BJ (cell line): ENCODE measurements at regions not wholly inside any gene's neighbourhood (a gene's known extent, or its start where the extent isn't known, plus 50 kb on each side); places are given as distances from the start of the nearest gene placed in this dataset.

ENCODE experiments used
- CTCF ChIA-PET: fragments of 350-600 bp; formaldehyde crosslinking; extraction: SDS; loops from one replicate; lab custom pipeline; 2021; ENCODE audit warnings: antibody characterized with exemption, inconsistent platforms; lab: Yijun Ruan, JAX
- POLR2A ChIA-PET: fragments of 300-600 bp; sonication (Branson Sonifier 250); formaldehyde crosslinking; extraction: SDS; loops from one replicate; lab custom pipeline; 2021; ENCODE audit warnings: antibody characterized with exemption; lab: Charles Lee
- DNase-seq: peaks from one replicate; pipeline ENCODE4 v3.0.0-alpha.2; 2011; ENCODE audit warnings: low read depth
- H3K27me3 ChIP-seq: 2 replicates; pipeline ENCODE4 v1.6.0; 2011; ENCODE audit warnings: low read length; ENCODE audit not compliant: control insufficient read depth, insufficient read depth
- H3K36me3 ChIP-seq: 2 replicates; pipeline ENCODE4 v1.5.1; 2011; ENCODE audit warnings: low read length; ENCODE audit not compliant: control insufficient read depth, insufficient read depth
- H3K4me3 ChIP-seq: 2 replicates; pipeline ENCODE4 v1.5.1; 2011; ENCODE audit warnings: low read depth, mild to moderate bottlenecking, control low read depth, low read length
- CTCF ChIP-seq: IDR thresholded peaks from 2 replicates; pipeline ENCODE4 v1.5.1; 2011; ENCODE audit warnings: low read depth, mild to moderate bottlenecking, control low read depth, inconsistent platforms, low read length, moderate library complexity; ENCODE audit not compliant: insufficient read depth

GRCh38 chr13:87130423-87130822 is 540.7 kb upstream of the SLITRK5 start:
- CTCF ChIA-PET: no interaction called here
- H3K36me3 ChIP-seq: no peaks in the 10 kb centered on the region
- TF ChIP-seq CTCF: no peak
- H3K27me3 ChIP-seq: no peaks in the 10 kb centered on the region
- POLR2A ChIA-PET: no interaction called here
- DNase-seq: no peak
- no peak overlapping the region for H3K4me3 ChIP-seq

GRCh38 chr13:87131611-87132010 is 539.6 kb upstream of the SLITRK5 start:
- Histone ChIP-seq H3K27me3 (no peaks in the 10 kb centered on the region), H3K4me3 (no peak overlapping the region), H3K36me3 (no peaks in the 10 kb centered on the region)
- DNase-seq: no peak
- ChIA-PET POLR2A (no interaction called here), CTCF (no interaction called here)
- no peak for TF ChIP-seq CTCF

GRCh38 chr13:87138866-87139265 is 532.3 kb upstream of the SLITRK5 start:
- Histone ChIP-seq H3K36me3 (no peaks in the 10 kb centered on the region), H3K27me3 (no peaks in the 10 kb centered on the region), H3K4me3 (no peak overlapping the region)
- ChIA-PET CTCF (no interaction called here), POLR2A (no interaction called here)
- DNase-seq: no peak
- TF ChIP-seq CTCF: no peak

- TF ChIP-seq CTCF: no peak
- DNase-seq: peak; percentile 28
- POLR2A ChIA-PET: no interaction called here
- no peaks in the 10 kb centered on the region for H3K36me3 ChIP-seq
- H3K4me3 ChIP-seq: no peak overlapping the region
- CTCF ChIA-PET: no interaction called here
- H3K27me3 ChIP-seq: no peaks in the 10 kb centered on the region
These were observed 524.1 kb upstream of the SLITRK5 start for GRCh38 chr13:87147076-87147475.

- no peak for TF ChIP-seq CTCF
- no peak for DNase-seq
- Histone ChIP-seq H3K27me3 (no peaks in the 10 kb centered on the region), H3K4me3 (no peak overlapping the region), H3K36me3 (no peaks in the 10 kb centered on the region)
- ChIA-PET POLR2A (no interaction called here), CTCF (no interaction called here)
These were observed 517.8 kb upstream of the SLITRK5 start for GRCh38 chr13:87153371-87153770.
